Heart right ventricle (tissue), 16 donors: ENCODE measurements at regions not wholly inside any gene's neighbourhood (a gene's known extent, or its start where the extent isn't known, plus 50 kb on each side); places are given as distances from the start of the nearest gene placed in this dataset.
A peak's percentile ranks its signal among the peaks of the same experiment; 100 is the strongest.

Source experiments
- ATAC-seq, 8 donors: fragments of 200-7000 bp; cut with Tn5 transposase; one replicate each; pipeline ENCODE4 v1.9.1; 2020; ENCODE audit warnings: mild to moderate bottlenecking in 8 of 8, moderate library complexity in 8 of 8, moderate number of reproducible peaks in 1 of 8
- DNase-seq, 2 donors: peaks; one replicate each; pipeline ENCODE4 v3.0.0-alpha.2; 2020
- H3K27ac ChIP-seq, 10 donors: fragments of 200-600 bp; sonication (generic) in 2 of 10; one replicate each; pipeline versions ENCODE4 v1.5.0 to v1.8.0; 2020 to 2022; ENCODE audit warnings: mild to moderate bottlenecking in 3 of 10
- H3K27me3 ChIP-seq, 7 donors: fragments of 200-600 bp; one replicate each; pipeline ENCODE4 v1.8.0; 2021 to 2022; ENCODE audit warnings: mild to moderate bottlenecking in 2 of 7
- H3K36me3 ChIP-seq, 9 donors: fragments of 200-600 bp; sonication (generic) in 1 of 9; one replicate each; pipeline versions ENCODE4 v1.5.0 to v1.8.0; 2020 to 2022; ENCODE audit warnings: mild to moderate bottlenecking in 2 of 9
- H3K4me1 ChIP-seq, 9 donors: fragments of 200-600 bp; sonication (generic) in 1 of 9; one replicate each; pipeline versions ENCODE4 v1.5.0 to v1.8.0; 2020 to 2022; ENCODE audit warnings: mild to moderate bottlenecking in 4 of 9
- H3K4me3 ChIP-seq, 10 donors: fragments of 200-600 bp; sonication (generic) in 2 of 10; one replicate each; pipeline versions ENCODE4 v1.5.0 to v1.8.0; 2020 to 2022; ENCODE audit warnings: mild to moderate bottlenecking in 7 of 10, moderate library complexity in 2 of 10
- H3K9me3 ChIP-seq, 11 donors: fragments of 200-600 bp in 10 of 11; sonication (generic) in 2 of 11; one replicate each; pipeline versions ENCODE4 v1.5.0 to v1.8.0; 2013 to 2022; ENCODE audit warnings: mild to moderate bottlenecking in 2 of 11, control low read depth in 1 of 11, moderate library complexity in 1 of 11
- CTCF ChIP-seq, 9 donors: fragments of 200-600 bp; sonication (generic) in 2 of 9; IDR thresholded peaks; one replicate each; pipeline versions ENCODE4 v1.5.0 to v1.8.0; 2021 to 2022; ENCODE audit warnings: antibody characterized with exemption in 9 of 9, mild to moderate bottlenecking in 5 of 9, moderate library complexity in 1 of 9
- WGBS, 2 donors: extraction: QIAGEN DNeasy Blood & Tissue Kit; methylation state at CpG; one replicate each; pipeline ENCODE4 v1.1.7; 2013; ENCODE audit warnings: inconsistent platforms in 1 of 2; 5-methylcytosine and 5-hydroxymethylcytosine counted together
- intact Hi-C, 10 donors: fragments of 100-400 bp; cut with DNase I; formaldehyde crosslinking; loops; one replicate each; pipeline versions ENCODE4 v1.11.1 to v1.14.2; 2022
- donor health status: Arrhythmogenic right ventricular cardiomyopathy.
- donor health status: ischemic (EF 13 %, LVEDD 7.1; RV severe dilation, severe dysfunction).
- donor health status: healthy with polysubstance abuse.
- donor health status: DM: no; HTN: yes; CAD: no.
- donor health status: DM: no; HTN: no; CAD: no.
- donor health status: ischemic (EF 25% LVEDD 6.9; RV normal size, moderate dysfunction).
- donor health status: ischemic (EF 25% LVEDD 5.7; RV mildly dilated, moderate dysfunction).
- donor health status: healthy.
- donor health status: DM: yes; HTN: yes; CAD: no.
- donor health status: Ischemic cardiomyopathy.
- donor health status: ischemic (EF 35%, LVEDD 5.7; RV mildly dilated, moderate dysfunction).
- donor health status: nonischemic (EF 11% LVEDD 7.7; RV severe dilation, severe dysfunction).
- donor health status: DM: yes; HTN: yes; CAD: no.
- donor health status: PGD.
- donor health status: ischemic (EF 29% LVEDD 5.4; RV normal size, mild dysfunction).
- donor health status: nonischemic (EF 23%, LVEDD 6.1; RV moderate dilation, normal function).

- no peak for TF ChIP-seq CTCF (IDR thresholded peaks at IDR 0.05)
- DNase-seq (no peak), ATAC-seq (peak in 1 of 8 donors; percentile 11)
- Histone ChIP-seq H3K4me1 (peaks cover 0 to 14% (median 5%) of the 10 kb centered on the region in 9 donors), H3K4me3 (no peak overlapping the region), H3K27me3 (no peaks in the 10 kb centered on the region), H3K9me3 (no peaks in the 10 kb centered on the region), H3K36me3 (no peaks in the 10 kb centered on the region), H3K27ac (no peak overlapping the region)
- intact Hi-C loops, result no loop called here
- WGBS, 2 donors, result 46 to 60% methylated on average over 4 of the region's 4 CpGs
Measured at GRCh38 chr12:91892081-91892855, 253.4 kb downstream of the BTG1 start.

- no peak for DNase-seq
- Histone ChIP-seq H3K9me3 (no peaks in the 10 kb centered on the region), H3K36me3 (no peaks in the 10 kb centered on the region), H3K4me1 (no peaks in the 10 kb centered on the region), H3K4me3 (no peak overlapping the region), H3K27ac (no peak overlapping the region), H3K27me3 (no peaks in the 10 kb centered on the region)
- TF ChIP-seq CTCF (IDR thresholded peaks at IDR 0.05), result no peak
- WGBS, 2 donors, result 98 to 100% methylated on average over 1 of the region's 1 CpG
- intact Hi-C loops, result no loop called here
- no peak for ATAC-seq
Measured at GRCh38 chr12:91890742-91891141, 254.9 kb downstream of the BTG1 start.

DNA sequence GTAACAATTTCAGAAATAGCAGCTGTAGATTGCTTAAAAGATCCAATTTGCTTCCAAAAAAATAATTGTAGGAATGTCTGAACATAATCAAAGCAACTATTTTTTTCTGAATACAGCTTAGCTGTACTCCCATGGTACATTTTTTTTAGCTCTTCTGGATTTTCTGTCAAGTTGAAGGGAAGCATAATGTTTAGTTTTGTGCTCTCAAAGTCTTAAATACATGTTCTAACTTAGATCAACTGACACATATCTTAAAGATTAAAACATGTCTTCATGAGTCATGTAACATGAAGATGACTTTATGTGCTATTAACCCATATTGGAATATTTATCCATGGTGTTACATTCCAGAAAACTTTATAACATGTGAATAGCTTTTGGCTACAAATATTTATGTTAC lies 255.7 kb downstream of the BTG1 start:
- H3K27me3 ChIP-seq, result no peaks in the 10 kb centered on the region
- H3K9me3 ChIP-seq, result no peaks in the 10 kb centered on the region
- DNase-seq (no peak), ATAC-seq (no peak)
- H3K36me3 ChIP-seq, result no peaks in the 10 kb centered on the region
- H3K4me3 ChIP-seq, result no peak overlapping the region
- H3K4me1 ChIP-seq, result no peaks in the 10 kb centered on the region
- no peak overlapping the region for H3K27ac ChIP-seq
- no peak for TF ChIP-seq CTCF (IDR thresholded peaks at IDR 0.05)
- intact Hi-C loops, result no loop called here

DNA sequence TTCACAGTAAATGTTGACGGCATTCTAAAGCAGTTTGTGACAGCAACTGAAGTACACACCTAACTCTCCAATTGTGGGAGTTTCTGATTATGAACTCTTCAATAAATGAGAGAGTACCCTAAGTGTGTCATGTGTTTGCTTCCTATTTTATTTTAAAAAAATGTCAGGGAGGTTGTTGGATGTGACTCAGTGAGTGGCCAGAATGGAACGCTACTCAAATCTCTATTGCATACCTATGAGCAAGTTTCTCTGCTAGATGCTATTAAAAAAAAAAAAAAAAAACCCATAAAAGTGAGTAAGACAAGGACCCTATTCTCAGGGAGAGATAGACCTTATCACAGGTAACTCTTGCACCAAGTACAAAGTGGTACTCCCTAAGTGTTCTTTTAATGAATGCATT lies 256.6 kb downstream of the BTG1 start:
- H3K4me3 ChIP-seq, result no peak overlapping the region
- ATAC-seq (no peak), DNase-seq (no peak)
- H3K9me3 ChIP-seq, result no peaks in the 10 kb centered on the region
- no peaks in the 10 kb centered on the region for H3K27me3 ChIP-seq
- no peak overlapping the region for H3K27ac ChIP-seq
- no peaks in the 10 kb centered on the region for H3K4me1 ChIP-seq
- no peaks in the 10 kb centered on the region for H3K36me3 ChIP-seq
- 98 to 99% methylated on average over 2 of the region's 2 CpGs for WGBS, 2 donors
- no peak for TF ChIP-seq CTCF (IDR thresholded peaks at IDR 0.05)
- intact Hi-C loops, result no loop called here
